GM13977 (cell line): ENCODE measurements at regions not wholly inside any gene's neighbourhood (a gene's known extent, or its start where the extent isn't known, plus 50 kb on each side); places are given as distances from the start of the nearest gene placed in this dataset.

ENCODE experiments used
- DNase-seq: peaks from one replicate; pipeline ENCODE4 v3.0.0; 2012; ENCODE audit warnings: low spot score
- in situ Hi-C: fragments of 300-500 bp; cut with MboI; formaldehyde crosslinking; loops from one replicate; pipeline ENCODE4 v1.12.0; 2022; ENCODE audit warnings: low sequenced_read_pairs, low pct_unique_long_range_greater_than_20kb, mixed read lengths, inconsistent platforms; ENCODE audit not compliant: unreplicated experiment
- TF ChIP-seq, protein P1 (sequence below): IDR thresholded peaks from 2 replicates; pipeline ENCODE4 v1.5.1; 2012; ENCODE audit warnings: mild to moderate bottlenecking, control low read depth; ENCODE audit not compliant: insufficient read depth; ENCODE audit errors: extremely low read depth, missing control alignments

DNA sequence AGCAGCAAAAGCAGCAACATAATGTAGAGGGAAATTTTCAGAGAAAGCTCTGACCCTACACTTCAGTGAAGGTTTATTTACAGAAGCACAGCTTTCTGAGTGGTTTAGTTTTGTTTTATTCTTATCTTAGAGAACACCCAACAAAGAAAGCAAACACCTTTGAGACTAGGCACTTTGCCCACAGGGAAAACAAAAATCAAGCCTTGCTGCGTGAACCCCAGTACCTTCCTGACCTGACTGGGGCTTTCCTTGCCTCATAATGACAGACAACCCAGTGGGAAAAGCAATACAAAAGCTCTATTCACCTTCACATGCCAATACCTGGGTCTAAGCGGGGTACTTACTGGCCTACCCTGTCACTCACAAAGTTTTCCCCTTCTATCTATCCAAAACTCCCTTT, 189.8 kb downstream of the HINT1 start:
- no peak for DNase-seq
- TF ChIP-seq, protein P1, sequence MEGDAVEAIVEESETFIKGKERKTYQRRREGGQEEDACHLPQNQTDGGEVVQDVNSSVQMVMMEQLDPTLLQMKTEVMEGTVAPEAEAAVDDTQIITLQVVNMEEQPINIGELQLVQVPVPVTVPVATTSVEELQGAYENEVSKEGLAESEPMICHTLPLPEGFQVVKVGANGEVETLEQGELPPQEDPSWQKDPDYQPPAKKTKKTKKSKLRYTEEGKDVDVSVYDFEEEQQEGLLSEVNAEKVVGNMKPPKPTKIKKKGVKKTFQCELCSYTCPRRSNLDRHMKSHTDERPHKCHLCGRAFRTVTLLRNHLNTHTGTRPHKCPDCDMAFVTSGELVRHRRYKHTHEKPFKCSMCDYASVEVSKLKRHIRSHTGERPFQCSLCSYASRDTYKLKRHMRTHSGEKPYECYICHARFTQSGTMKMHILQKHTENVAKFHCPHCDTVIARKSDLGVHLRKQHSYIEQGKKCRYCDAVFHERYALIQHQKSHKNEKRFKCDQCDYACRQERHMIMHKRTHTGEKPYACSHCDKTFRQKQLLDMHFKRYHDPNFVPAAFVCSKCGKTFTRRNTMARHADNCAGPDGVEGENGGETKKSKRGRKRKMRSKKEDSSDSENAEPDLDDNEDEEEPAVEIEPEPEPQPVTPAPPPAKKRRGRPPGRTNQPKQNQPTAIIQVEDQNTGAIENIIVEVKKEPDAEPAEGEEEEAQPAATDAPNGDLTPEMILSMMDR: no peak
- in situ Hi-C loops: no loop called here

DNA sequence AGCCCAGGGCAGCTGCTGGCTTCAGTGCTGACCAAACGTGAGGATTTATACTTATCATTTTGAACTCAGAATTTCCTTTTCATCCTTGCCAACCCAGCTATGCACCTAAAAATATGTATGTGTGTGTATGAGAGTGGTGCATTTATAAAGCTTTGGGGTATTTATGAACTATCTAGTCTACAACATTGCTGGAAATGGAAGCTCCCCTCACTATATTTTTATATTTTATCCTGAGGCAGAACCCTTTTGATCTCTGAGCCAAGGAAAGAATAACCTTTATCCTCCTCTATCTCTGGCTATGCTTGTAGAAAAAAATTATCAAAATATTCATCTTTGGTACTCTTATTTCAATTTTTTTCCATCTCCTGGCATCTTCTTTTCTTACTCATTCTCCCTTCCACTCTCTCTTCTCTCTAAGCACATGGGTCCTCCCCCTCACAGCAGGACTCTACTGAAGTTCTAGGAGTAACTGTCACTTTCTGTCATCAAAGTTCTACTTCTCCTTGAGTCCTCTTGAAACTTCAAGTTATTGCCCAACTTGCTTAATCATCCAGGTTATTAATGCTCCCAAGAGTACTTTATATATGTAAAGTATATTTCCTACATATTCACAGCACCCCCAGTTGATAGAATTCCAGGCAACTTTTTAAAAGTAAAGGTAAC, 190.9 kb downstream of the HINT1 start:
- TF ChIP-seq, protein P1: no peak
- in situ Hi-C loops: no loop called here
- DNase-seq: no peak

DNA sequence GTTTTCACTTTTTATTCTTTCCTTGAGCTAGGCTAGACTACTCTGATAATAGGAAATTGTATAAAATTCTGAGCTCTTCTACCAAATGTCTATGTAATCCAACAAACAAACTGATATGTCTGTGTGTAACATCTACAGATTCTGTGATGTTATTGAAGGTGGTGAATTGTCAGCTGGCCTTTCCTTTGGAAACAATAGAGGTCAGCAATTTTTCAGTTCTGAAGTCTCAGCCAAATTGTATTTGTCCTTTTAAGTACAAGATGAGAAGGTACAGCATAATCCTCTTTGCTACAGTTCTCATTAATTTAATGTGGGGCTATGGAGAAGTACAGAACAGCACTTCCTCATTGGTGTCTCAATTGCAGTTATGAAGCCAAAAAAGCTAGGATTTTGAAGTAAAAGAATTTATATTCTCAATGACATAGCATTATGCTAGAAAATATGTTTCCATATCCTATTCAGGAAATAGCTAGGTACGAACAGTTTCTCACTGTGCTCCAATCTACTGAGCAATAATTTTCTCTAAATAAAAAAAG, 198.0 kb downstream of the HINT1 start:
- no peak for DNase-seq
- TF ChIP-seq, protein P1: no peak
- in situ Hi-C loops: no loop called here

DNA sequence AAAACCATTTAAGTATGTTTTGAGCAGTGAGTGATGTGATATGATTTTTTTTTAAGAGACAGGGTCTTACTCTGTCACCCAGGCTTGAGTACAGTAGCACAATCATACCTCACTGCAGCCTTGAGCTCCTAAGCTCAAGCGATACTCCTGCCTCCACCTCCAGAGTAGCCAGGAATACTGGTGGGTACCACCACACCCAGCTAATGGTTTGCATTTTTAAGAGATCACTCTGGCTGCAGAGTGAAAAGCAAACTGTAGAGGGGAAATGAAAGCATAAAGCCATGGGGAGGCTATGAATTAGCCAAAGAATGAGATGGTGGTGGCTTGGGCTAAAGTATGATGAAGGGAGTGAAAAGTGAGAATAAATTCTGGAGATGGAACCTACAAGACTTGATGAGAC, 199.1 kb downstream of the HINT1 start:
- TF ChIP-seq, protein P1: no peak
- in situ Hi-C loops: no loop called here

DNA sequence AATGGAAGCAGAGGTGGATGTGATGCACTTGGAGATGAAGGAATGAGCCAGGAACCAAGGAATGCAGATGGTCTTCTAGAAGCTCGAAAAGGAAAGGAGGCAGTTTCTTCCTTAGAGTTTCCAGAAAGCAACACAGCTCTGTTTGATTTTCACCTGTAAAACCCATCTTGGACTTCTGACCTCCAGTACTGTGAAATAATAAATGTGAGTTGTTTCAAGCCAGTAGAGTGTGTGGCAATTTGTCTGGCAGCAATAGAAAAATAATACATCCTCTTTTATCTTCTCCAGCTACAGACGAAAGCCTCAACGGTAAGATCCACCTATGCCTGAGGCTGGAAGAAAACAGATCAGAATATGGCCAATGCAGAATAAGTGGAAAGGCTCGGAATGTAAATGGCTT, 199.7 kb downstream of the HINT1 start:
- TF ChIP-seq, protein P1: no peak
- in situ Hi-C loops: no loop called here

More for the DNA sequence above, 199.1 kb downstream of the HINT1 start:
- DNase-seq: no peak

DNA sequence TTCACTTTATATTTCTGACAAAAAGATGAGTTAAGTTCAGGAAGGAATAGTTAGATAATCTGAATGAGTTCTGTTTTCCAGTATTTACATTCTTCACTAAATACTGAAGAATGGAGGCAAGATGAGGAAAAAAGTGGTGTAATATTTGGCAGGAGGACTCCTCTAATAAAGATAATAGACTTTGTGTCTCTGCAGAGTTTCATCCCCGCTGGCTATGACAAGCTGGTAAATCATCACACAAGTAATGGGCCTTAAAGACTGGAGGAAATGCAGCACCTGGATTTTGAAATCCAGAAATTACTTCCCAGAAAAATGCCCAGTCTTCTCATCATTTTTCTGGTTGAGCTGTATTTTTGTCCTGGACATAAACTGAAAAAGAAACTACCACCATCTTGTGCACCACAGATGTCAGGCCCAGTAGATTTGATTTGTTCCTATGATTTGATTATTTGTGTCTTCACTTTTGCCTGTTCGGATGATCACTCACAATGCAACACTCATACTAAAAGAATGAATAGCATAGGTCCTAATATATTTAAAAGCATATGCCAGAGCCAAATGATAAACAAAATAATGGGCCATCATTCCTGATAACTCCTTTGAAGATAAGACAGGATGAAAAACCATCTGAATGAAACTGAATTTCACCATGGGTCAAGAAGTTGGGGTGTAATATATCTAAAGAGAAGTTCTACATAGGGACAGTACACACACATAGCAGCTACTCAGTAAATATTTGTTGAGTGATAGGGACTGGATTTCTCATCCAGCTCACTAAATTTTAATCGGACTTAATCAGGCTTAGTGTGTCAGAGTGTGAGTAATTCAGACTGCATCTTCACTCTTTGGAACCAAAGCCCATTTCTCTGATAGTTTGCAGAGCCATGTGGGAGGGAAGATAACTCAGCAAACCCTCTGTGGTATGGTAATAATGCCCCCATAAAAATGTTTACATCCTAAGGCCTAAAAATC, 200.5 kb downstream of the HINT1 start:
- in situ Hi-C loops: no loop called here
- TF ChIP-seq, protein P1: no peak
- DNase-seq: no peak

More for the DNA sequence above, 199.7 kb downstream of the HINT1 start:
- no peak for DNase-seq
